ENCODE measurements at regions not wholly inside any gene's neighbourhood (a gene's known extent, or its start where the extent isn't known, plus 50 kb on each side); places are given as distances from the start of the nearest gene placed in this dataset.
A peak's percentile ranks its signal among the peaks of the same experiment; 100 is the strongest.

GRCh38 chr5:143648696-143649095 is 163.3 kb upstream of the HMHB1 start:
- Histone ChIP-seq H3K9me3 (ENCODE audit: low read length) (no peaks in the 10 kb centered on the region), H3K4me3 (replicated peaks in 1 of 3; ENCODE audit: insufficient read depth in 1 of 3, low read depth in 2 of 3, low read length in 3 of 3) (no peak overlapping the region), H3K27ac (ENCODE audit: extremely low read length, insufficient read depth, low read length) (no peak overlapping the region), H4K20me1 (ENCODE audit: insufficient read depth, low read length) (no peaks in the 10 kb centered on the region), H2AFZ (ENCODE audit: low read length) (no peak overlapping the region), H3K4me2 (ENCODE audit: low read depth, low read length) (no peak overlapping the region), H3K4me1 (ENCODE audit: insufficient read depth, low read length) (peaks cover 20% of the 10 kb centered on the region), H3K79me2 (ENCODE audit: insufficient read depth, low read length) (no peaks in the 10 kb centered on the region), H3K36me3 (replicated peaks in 1 of 2; ENCODE audit: control insufficient read depth in 1 of 2, insufficient read depth in 2 of 2, low read length in 2 of 2) (no peaks in the 10 kb centered on the region), H3K27me3 (ENCODE audit: control insufficient read depth in 1 of 2, insufficient read depth in 2 of 2, low read length in 2 of 2) (peaks cover 0 to 8% of the 10 kb centered on the region in 2 experiments; a peak in 3 of 5 replicates), H3K9ac (ENCODE audit: insufficient read depth, low read depth, low read length) (no peak overlapping the region)
- CTCF ChIA-PET (ENCODE audit: low intra/inter-chr PET ratio, low total read pairs), result no interaction called here
- no TSS peak for BruUV-seq (replicated peaks)
- ATAC-seq (peak; percentile 46; the same call in 1 of the 3 replicates), DNase-seq (ENCODE audit: low spot score) (no peak), FAIRE-seq (no peak)
- POLR2A ChIA-PET, result interaction anchor here (1.0 kb wide), 1 partner anchor 11 kb away, joined by 3 read pairs; no protein-coding TSS in a partner anchor
- 93% methylated on average over 2 of the region's 2 CpGs for WGBS (ENCODE audit: low lambda C conversion rate)
- in situ Hi-C loops (cut with HindIII; ENCODE audit: extremely low pct_ligation_motif_present, low pct_unique_long_range_greater_than_20kb), result no loop called here
- intact Hi-C loops (cut with micrococcal nuclease; ENCODE audit: unreplicated experiment), result loop anchor here (1.0 kb wide), 1 partner anchor 177 kb away; no protein-coding TSS in a partner anchor
- TF ChIP-seq RXRB (CRISPR knock-in tag; IDR thresholded peaks at IDR 0.05; ENCODE audit: borderline replicate concordance) (no peak), SP1 (IDR thresholded peaks at IDR 0.05) (no peak), SP1 (CRISPR knock-in tag; IDR thresholded peaks at IDR 0.05) (no peak), RFXANK (CRISPR knock-in tag; IDR thresholded peaks at IDR 0.05) (no peak), CTCF (CRISPR knock-in tag; IDR thresholded peaks at IDR 0.05) (peak; percentile 49), ZBED4 (CRISPR knock-in tag; IDR thresholded peaks at IDR 0.05; ENCODE audit: borderline replicate concordance) (no peak), CC2D1A (CRISPR knock-in tag; IDR thresholded peaks at IDR 0.05) (no peak), SIX4 (CRISPR knock-in tag; IDR thresholded peaks at IDR 0.05) (no peak), ZNF556 (CRISPR knock-in tag; IDR thresholded peaks at IDR 0.05; ENCODE audit: borderline replicate concordance) (no peak), SMC3 (IDR thresholded peaks at IDR 0.05; ENCODE audit: low read length) (peak; percentile 61), DMTF1 (CRISPR knock-in tag; IDR thresholded peaks at IDR 0.05) (no peak)
- TF ChIP-seq, protein P1, sequence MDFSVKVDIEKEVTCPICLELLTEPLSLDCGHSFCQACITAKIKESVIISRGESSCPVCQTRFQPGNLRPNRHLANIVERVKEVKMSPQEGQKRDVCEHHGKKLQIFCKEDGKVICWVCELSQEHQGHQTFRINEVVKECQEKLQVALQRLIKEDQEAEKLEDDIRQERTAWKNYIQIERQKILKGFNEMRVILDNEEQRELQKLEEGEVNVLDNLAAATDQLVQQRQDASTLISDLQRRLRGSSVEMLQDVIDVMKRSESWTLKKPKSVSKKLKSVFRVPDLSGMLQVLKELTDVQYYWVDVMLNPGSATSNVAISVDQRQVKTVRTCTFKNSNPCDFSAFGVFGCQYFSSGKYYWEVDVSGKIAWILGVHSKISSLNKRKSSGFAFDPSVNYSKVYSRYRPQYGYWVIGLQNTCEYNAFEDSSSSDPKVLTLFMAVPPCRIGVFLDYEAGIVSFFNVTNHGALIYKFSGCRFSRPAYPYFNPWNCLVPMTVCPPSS (IDR thresholded peaks at IDR 0.05), result no peak
- TF ChIP-seq, protein P2, sequence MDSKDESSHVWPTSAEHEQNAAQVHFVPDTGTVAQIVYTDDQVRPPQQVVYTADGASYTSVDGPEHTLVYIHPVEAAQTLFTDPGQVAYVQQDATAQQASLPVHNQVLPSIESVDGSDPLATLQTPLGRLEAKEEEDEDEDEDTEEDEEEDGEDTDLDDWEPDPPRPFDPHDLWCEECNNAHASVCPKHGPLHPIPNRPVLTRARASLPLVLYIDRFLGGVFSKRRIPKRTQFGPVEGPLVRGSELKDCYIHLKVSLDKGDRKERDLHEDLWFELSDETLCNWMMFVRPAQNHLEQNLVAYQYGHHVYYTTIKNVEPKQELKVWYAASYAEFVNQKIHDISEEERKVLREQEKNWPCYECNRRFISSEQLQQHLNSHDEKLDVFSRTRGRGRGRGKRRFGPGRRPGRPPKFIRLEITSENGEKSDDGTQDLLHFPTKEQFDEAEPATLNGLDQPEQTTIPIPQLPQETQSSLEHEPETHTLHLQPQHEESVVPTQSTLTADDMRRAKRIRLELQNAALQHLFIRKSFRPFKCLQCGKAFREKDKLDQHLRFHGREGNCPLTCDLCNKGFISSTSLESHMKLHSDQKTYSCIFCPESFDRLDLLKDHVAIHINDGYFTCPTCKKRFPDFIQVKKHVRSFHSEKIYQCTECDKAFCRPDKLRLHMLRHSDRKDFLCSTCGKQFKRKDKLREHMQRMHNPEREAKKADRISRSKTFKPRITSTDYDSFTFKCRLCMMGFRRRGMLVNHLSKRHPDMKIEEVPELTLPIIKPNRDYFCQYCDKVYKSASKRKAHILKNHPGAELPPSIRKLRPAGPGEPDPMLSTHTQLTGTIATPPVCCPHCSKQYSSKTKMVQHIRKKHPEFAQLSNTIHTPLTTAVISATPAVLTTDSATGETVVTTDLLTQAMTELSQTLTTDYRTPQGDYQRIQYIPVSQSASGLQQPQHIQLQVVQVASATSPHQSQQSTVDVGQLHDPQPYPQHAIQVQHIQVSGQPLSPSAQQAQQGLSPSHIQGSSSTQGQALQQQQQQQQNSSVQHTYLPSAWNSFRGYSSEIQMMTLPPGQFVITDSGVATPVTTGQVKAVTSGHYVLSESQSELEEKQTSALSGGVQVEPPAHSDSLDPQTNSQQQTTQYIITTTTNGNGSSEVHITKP (CRISPR knock-in tag; IDR thresholded peaks at IDR 0.05; ENCODE audit: low read depth), result peak; percentile 70

Data from HepG2 (cell line).